GM06990 (cell line): ENCODE measurements at regions not wholly inside any gene's neighbourhood (a gene's known extent, or its start where the extent isn't known, plus 50 kb on each side); places are given as distances from the start of the nearest gene placed in this dataset.
A peak's percentile ranks its signal among the peaks of the same experiment; 100 is the strongest.

Experiments used
- DNase-seq: peaks from one replicate; pipeline ENCODE4 v3.0.0-alpha.2; 2011; ENCODE audit not compliant: insufficient read length; ENCODE audit errors: extremely low read depth
- H3K27me3 ChIP-seq: replicated peaks from 2 replicates; pipeline ENCODE4 v1.6.0; 2011; ENCODE audit warnings: low read length; ENCODE audit not compliant: control insufficient read depth, insufficient read depth
- H3K36me3 ChIP-seq: 2 replicates; pipeline ENCODE4 v1.5.1; 2011; ENCODE audit warnings: low read length; ENCODE audit not compliant: control insufficient read depth, insufficient read depth
- H3K4me3 ChIP-seq: replicated peaks from 2 replicates; pipeline ENCODE4 v1.5.1; 2011; ENCODE audit warnings: low read depth, mild to moderate bottlenecking, control low read depth, low read length
- TF ChIP-seq, protein P1 (sequence below): IDR thresholded peaks from 2 replicates; pipeline ENCODE4 v1.5.1; 2011; ENCODE audit warnings: low read length, control low read depth, mild to moderate bottlenecking, inconsistent platforms; ENCODE audit not compliant: insufficient read depth, poor library complexity, severe bottlenecking

GRCh38 chr11:98431463-98432359 lies 589.0 kb upstream of the CNTN5 start:
- Histone ChIP-seq H3K36me3 (no peaks in the 10 kb centered on the region), H3K27me3 (no peaks in the 10 kb centered on the region), H3K4me3 (no peak overlapping the region)
- TF ChIP-seq, protein P1, sequence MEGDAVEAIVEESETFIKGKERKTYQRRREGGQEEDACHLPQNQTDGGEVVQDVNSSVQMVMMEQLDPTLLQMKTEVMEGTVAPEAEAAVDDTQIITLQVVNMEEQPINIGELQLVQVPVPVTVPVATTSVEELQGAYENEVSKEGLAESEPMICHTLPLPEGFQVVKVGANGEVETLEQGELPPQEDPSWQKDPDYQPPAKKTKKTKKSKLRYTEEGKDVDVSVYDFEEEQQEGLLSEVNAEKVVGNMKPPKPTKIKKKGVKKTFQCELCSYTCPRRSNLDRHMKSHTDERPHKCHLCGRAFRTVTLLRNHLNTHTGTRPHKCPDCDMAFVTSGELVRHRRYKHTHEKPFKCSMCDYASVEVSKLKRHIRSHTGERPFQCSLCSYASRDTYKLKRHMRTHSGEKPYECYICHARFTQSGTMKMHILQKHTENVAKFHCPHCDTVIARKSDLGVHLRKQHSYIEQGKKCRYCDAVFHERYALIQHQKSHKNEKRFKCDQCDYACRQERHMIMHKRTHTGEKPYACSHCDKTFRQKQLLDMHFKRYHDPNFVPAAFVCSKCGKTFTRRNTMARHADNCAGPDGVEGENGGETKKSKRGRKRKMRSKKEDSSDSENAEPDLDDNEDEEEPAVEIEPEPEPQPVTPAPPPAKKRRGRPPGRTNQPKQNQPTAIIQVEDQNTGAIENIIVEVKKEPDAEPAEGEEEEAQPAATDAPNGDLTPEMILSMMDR: no peak
- no peak for DNase-seq

GRCh38 chr11:98434296-98434695 lies 586.5 kb upstream of the CNTN5 start:
- TF ChIP-seq, protein P1: no peak
- no peaks in the 10 kb centered on the region for H3K27me3 ChIP-seq
- no peak overlapping the region for H3K4me3 ChIP-seq
- no peak for DNase-seq
- H3K36me3 ChIP-seq: no peaks in the 10 kb centered on the region

- TF ChIP-seq, protein P1: no peak
- no peak for DNase-seq
- no peaks in the 10 kb centered on the region for H3K36me3 ChIP-seq
- no peaks in the 10 kb centered on the region for H3K27me3 ChIP-seq
- H3K4me3 ChIP-seq: no peak overlapping the region
Measured at GRCh38 chr11:98453378-98453777, 567.4 kb upstream of the CNTN5 start.

DNA sequence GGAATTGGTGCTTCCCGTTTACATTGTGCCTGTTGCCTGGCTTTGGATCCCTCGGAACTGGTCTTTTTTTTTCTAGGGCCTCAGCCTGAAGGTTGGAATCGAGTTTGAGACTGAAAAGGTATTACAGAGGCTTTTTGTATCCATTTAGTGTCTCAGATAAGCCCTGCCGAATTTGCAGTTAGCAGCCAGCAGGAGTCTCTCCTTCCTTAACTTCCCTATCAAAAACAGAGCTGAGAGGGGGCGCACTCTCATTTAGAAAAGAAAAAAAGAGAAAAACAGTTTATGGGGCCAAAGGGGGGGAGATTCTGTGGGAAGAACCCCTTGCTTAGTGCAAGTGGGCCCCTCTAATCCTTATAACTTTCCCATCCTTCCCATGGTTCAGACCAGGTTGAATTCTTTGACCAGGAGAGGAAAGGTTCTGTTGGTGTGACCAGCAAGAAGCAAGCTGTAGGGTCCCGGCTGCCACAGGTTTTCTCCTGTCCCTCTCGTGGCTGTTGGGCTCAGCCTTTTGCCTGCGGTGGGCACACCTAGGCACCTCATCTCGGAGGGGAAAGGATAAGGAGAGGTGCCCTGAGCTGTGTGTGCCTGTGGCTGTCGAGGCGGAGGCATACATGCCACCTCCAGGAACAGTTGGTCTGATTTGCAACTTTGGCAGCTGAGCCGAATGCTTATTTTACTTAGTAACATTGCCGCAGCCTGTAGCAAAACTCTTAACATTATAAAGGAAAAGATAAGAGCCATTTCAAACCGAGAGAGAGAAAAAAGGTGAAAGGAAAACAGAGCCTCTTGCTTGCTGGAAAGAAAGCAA lies 565.0 kb upstream of the CNTN5 start:
- Histone ChIP-seq H3K4me3 (no peak overlapping the region), H3K36me3 (no peaks in the 10 kb centered on the region), H3K27me3 (no peaks in the 10 kb centered on the region)
- DNase-seq: no peak
- TF ChIP-seq, protein P1: peak; percentile 15

GRCh38 chr11:98456308-98456680 lies 564.5 kb upstream of the CNTN5 start:
- Histone ChIP-seq H3K36me3 (no peaks in the 10 kb centered on the region), H3K4me3 (no peak overlapping the region), H3K27me3 (no peaks in the 10 kb centered on the region)
- TF ChIP-seq, protein P1: no peak
- no peak for DNase-seq
